ENCODE measurements at regions not wholly inside any gene's neighbourhood (a gene's known extent, or its start where the extent isn't known, plus 50 kb on each side); places are given as distances from the start of the nearest gene placed in this dataset.
A peak's percentile ranks its signal among the peaks of the same experiment; 100 is the strongest.

DNA sequence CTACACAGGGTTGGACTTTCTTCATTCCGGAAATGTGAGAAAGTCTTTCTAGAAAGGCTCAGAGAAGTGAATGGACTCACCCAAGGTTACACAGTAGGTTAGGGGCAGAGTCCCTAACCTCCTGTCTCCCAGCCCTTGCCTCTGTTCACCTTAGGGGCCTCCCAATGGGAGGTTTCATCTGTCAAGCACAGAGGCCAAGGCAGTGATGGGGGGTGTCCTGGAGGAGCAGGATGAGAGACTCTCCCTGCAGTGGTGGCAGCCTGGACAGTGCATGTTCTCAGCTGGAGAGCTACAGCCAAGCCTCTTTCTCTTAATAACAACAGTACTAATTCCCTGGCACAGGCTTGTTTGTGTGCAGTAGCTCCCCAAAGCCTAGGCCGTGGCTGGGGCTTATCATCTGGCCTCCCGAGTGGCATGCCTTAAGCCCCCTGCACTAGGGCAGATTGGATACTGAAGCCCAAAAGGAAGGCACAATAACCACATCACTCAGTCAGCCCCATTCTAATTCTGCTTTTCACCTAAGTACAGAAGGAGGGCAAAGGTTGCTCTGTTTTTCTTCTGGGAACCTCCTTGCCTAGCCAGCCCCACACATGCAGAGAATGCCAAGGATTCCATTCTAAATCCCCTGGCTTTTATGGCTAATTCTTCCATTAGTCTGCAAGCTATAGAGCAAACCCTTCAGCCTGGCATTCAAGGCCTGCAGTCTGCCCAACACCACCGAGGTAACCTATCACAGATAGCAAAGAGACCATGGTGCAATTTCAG is 50.2 kb upstream of the XPA start:
- Mint-ChIP-seq H3K4me3 (no peak overlapping the region), H3K27ac (peak overlapping the region in 1 of 3 experiments; percentile 76)

GRCh38 chr9:97748525-97748924 is 51.4 kb upstream of the XPA start:
- H3K27ac Mint-ChIP-seq = no peak overlapping the region
- no peaks in the 10 kb centered on the region for H3K36me3 Mint-ChIP-seq (ENCODE audit: low read depth)
- H3K4me1 Mint-ChIP-seq = peaks cover 15% of the 10 kb centered on the region
- TF ChIP-seq, protein P1, sequence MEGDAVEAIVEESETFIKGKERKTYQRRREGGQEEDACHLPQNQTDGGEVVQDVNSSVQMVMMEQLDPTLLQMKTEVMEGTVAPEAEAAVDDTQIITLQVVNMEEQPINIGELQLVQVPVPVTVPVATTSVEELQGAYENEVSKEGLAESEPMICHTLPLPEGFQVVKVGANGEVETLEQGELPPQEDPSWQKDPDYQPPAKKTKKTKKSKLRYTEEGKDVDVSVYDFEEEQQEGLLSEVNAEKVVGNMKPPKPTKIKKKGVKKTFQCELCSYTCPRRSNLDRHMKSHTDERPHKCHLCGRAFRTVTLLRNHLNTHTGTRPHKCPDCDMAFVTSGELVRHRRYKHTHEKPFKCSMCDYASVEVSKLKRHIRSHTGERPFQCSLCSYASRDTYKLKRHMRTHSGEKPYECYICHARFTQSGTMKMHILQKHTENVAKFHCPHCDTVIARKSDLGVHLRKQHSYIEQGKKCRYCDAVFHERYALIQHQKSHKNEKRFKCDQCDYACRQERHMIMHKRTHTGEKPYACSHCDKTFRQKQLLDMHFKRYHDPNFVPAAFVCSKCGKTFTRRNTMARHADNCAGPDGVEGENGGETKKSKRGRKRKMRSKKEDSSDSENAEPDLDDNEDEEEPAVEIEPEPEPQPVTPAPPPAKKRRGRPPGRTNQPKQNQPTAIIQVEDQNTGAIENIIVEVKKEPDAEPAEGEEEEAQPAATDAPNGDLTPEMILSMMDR (IDR thresholded peaks at IDR 0.05; ENCODE audit: unreplicated experiment in 3 of 3) = no peak
- H3K27me3 Mint-ChIP-seq (ENCODE audit: low read depth) = peaks cover 71% of the 10 kb centered on the region
- peaks cover 3% of the 10 kb centered on the region for H3K9me3 Mint-ChIP-seq
- H3K4me3 Mint-ChIP-seq = no peak overlapping the region

More for the DNA sequence above, 50.2 kb upstream of the XPA start:
- TF ChIP-seq, protein P1 (IDR thresholded peaks at IDR 0.05; ENCODE audit: unreplicated experiment in 3 of 3) = no peak
- H3K9me3 Mint-ChIP-seq = no peaks in the 10 kb centered on the region
- peaks cover 15% of the 10 kb centered on the region for H3K4me1 Mint-ChIP-seq
- H3K36me3 Mint-ChIP-seq (ENCODE audit: low read depth) = no peaks in the 10 kb centered on the region
- H3K27me3 Mint-ChIP-seq (ENCODE audit: low read depth) = peaks cover 75% of the 10 kb centered on the region

DNA sequence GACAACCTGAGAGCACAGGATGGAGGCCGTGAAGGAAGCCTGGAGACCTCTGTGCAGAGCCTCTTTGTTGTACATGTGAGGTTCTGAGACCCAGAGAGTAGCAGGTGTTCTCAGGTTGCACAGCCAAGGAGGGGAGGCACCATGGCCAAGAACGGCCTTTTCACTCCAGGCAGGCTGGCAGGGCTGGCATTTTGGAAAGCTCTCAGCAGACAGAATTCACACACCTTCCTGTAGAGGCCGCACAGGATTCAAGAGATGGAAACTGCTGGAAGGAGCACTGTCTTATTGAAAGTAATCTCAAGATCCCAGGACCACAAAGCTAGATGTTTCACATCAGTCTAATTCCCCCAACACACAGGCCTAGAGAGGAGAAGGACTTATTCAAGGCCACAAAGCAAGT is 52.8 kb upstream of the XPA start:
- peaks cover 65% of the 10 kb centered on the region for H3K27me3 Mint-ChIP-seq (ENCODE audit: low read depth)
- peaks cover 15% of the 10 kb centered on the region for H3K4me1 Mint-ChIP-seq
- no peak overlapping the region for H3K27ac Mint-ChIP-seq
- TF ChIP-seq, protein P1 (IDR thresholded peaks at IDR 0.05; ENCODE audit: unreplicated experiment in 3 of 3) = no peak
- no peak overlapping the region for H3K4me3 Mint-ChIP-seq
- peaks cover 4% of the 10 kb centered on the region for H3K9me3 Mint-ChIP-seq
- H3K36me3 Mint-ChIP-seq (ENCODE audit: low read depth) = no peaks in the 10 kb centered on the region

GRCh38 chr9:97751531-97751930 is 54.4 kb upstream of the XPA start:
- Mint-ChIP-seq H3K4me3 (no peak overlapping the region), H3K9me3 (peaks cover 9% of the 10 kb centered on the region), H3K36me3 (ENCODE audit: low read depth) (no peaks in the 10 kb centered on the region), H3K4me1 (peaks cover 15% of the 10 kb centered on the region), H3K27ac (no peak overlapping the region), H3K27me3 (ENCODE audit: low read depth) (peaks cover 51% of the 10 kb centered on the region)
- TF ChIP-seq, protein P1 (IDR thresholded peaks at IDR 0.05; ENCODE audit: unreplicated experiment in 3 of 3) = no peak

GRCh38 chr9:97752274-97752673 is 55.1 kb upstream of the XPA start:
- peaks cover 9% of the 10 kb centered on the region for H3K4me1 Mint-ChIP-seq
- peaks cover 48% of the 10 kb centered on the region for H3K27me3 Mint-ChIP-seq (ENCODE audit: low read depth)
- peaks cover 13% of the 10 kb centered on the region for H3K9me3 Mint-ChIP-seq
- no peak overlapping the region for H3K4me3 Mint-ChIP-seq
- no peak overlapping the region for H3K27ac Mint-ChIP-seq
- TF ChIP-seq, protein P1 (IDR thresholded peaks at IDR 0.05; ENCODE audit: unreplicated experiment in 3 of 3) = no peak
- no peaks in the 10 kb centered on the region for H3K36me3 Mint-ChIP-seq (ENCODE audit: low read depth)

- Mint-ChIP-seq H3K4me1 (no peaks in the 10 kb centered on the region), H3K4me3 (no peak overlapping the region), H3K27me3 (ENCODE audit: low read depth) (peaks cover 45% of the 10 kb centered on the region), H3K9me3 (peaks cover 15% of the 10 kb centered on the region), H3K27ac (no peak overlapping the region), H3K36me3 (ENCODE audit: low read depth) (no peaks in the 10 kb centered on the region)
- TF ChIP-seq, protein P1 (IDR thresholded peaks at IDR 0.05; ENCODE audit: unreplicated experiment in 3 of 3) = no peak
Observed at GRCh38 chr9:97753364-97753763, 56.2 kb upstream of the XPA start.
